Stomach (tissue), 8 donors: ENCODE measurements at regions not wholly inside any gene's neighbourhood (a gene's known extent, or its start where the extent isn't known, plus 50 kb on each side); places are given as distances from the start of the nearest gene placed in this dataset.

Experiments used
- DNase-seq, 2 donors: peaks; one replicate each; pipeline versions ENCODE4 v3.0.0 to v3.0.0-alpha.2; 2013 to 2019
- H3K27ac ChIP-seq, 5 donors: fragments of 200-600 bp in 4 of 5; sonication (generic) in 4 of 5; one replicate each; pipeline ENCODE4 v1.5.1; 2013 to 2019; ENCODE audit warnings: mild to moderate bottlenecking in 1 of 5, moderate library complexity in 1 of 5
- H3K27me3 ChIP-seq, 3 donors: fragments of 200-600 bp; sonication (generic); one replicate each; pipeline ENCODE4 v1.5.1; 2017 to 2019; ENCODE audit warnings: mixed run types in 1 of 3
- H3K36me3 ChIP-seq, 4 donors: fragments of 200-600 bp; sonication (generic); 1 replicate in 3 of 4; 2 replicates in 1 of 4; pipeline ENCODE4 v1.5.1; 2016 to 2019
- H3K4me1 ChIP-seq, 4 donors: fragments of 200-600 bp; sonication (generic); one replicate each; pipeline ENCODE4 v1.5.1; 2016 to 2019
- H3K4me3 ChIP-seq, 4 donors: fragments of 200-600 bp; sonication (generic) in 3 of 4; one replicate each; pipeline ENCODE4 v1.5.1; 2016 to 2019; ENCODE audit warnings: mild to moderate bottlenecking in 1 of 4
- H3K9me3 ChIP-seq, 4 donors: fragments of 200-600 bp; sonication (generic); one replicate each; pipeline ENCODE4 v1.5.1; 2016 to 2019
- CTCF ChIP-seq, 7 experiments: fragments of 450-650 bp in 4 of 7; fragments of 200-600 bp in 3 of 7; sonication (generic) in 3 of 7; IDR thresholded peaks; one replicate each; pipeline ENCODE4 v1.5.1; 2016 to 2019; ENCODE audit warnings: antibody characterized with exemption in 7 of 7, control low read depth in 2 of 7, mild to moderate bottlenecking in 1 of 7
- EP300 ChIP-seq: sonication (generic); formaldehyde crosslinking; IDR thresholded peaks from one replicate; pipeline ENCODE4 v1.6.1; 2017; ENCODE audit warnings: antibody characterized with exemption
- POLR2A ChIP-seq, 4 donors: fragments of 450-650 bp; IDR thresholded peaks; one replicate each; pipeline ENCODE4 v1.6.1; 2016; ENCODE audit warnings: antibody characterized with exemption in 4 of 4, control low read depth in 2 of 4, mild to moderate bottlenecking in 1 of 4, moderate library complexity in 1 of 4
- POLR2AphosphoS5 ChIP-seq, 3 donors: sonication (generic); formaldehyde crosslinking; IDR thresholded peaks; one replicate each; pipeline ENCODE4 v1.6.1; 2016; ENCODE audit warnings: antibody characterized with exemption in 3 of 3
- WGBS, 5 donors: extraction: QIAGEN DNeasy Blood & Tissue Kit in 3 of 5; methylation state at CpG; one replicate each; pipeline versions ENCODE4 v1.1.5 to v1.1.7; 2013 to 2018; 5-methylcytosine and 5-hydroxymethylcytosine counted together
- intact Hi-C: fragments of 100-400 bp; cut with DNase I; formaldehyde crosslinking; loops from one replicate; pipeline ENCODE4 v1.15.1; 2023; ENCODE audit warnings: low total_unique reads
- donor health status: healthy with polysubstance abuse.
- donor health status: Bipolar disorder and iron deficiency.
- donor health status: healthy.

DNA sequence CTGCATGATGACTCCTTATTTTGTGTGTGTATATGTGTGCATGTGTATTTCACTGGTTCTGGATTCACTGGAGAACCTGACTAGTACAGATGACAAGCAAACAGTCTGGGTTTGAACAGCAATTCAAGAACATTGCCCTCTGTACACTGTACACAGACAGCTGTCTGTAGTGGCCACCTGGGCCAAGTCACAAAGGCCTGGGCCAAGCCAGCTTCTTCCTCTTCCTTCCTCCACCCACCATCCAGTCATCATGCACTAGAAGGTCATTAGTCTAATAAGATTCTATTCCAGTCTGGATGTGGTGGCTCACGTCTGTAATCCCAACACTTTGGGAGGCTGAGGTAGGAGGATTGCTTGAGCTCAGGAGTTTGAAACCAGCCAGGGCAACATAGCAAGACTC, 155.9 kb downstream of the ELAVL4 start:
- H3K27me3 ChIP-seq, result peaks cover 0 to 4% (median 0%) of the 10 kb centered on the region in 3 donors
- DNase-seq, result no peak
- TF ChIP-seq CTCF (IDR thresholded peaks at IDR 0.05) (no peak), POLR2A (IDR thresholded peaks at IDR 0.05) (no peak)
- no peaks in the 10 kb centered on the region for H3K36me3 ChIP-seq
- H3K4me1 ChIP-seq, result no peaks in the 10 kb centered on the region
- no peak overlapping the region for H3K4me3 ChIP-seq
- no peaks in the 10 kb centered on the region for H3K9me3 ChIP-seq
- 67 to 89% (median 76%) methylated on average over 1 of the region's 1 CpG for WGBS, 5 donors
- intact Hi-C loops, result no loop called here
- H3K27ac ChIP-seq, result no peak overlapping the region

GRCh38 chr1:50262436-50262835, 153.7 kb downstream of the ELAVL4 start:
- Histone ChIP-seq H3K4me3 (no peak overlapping the region), H3K27ac (no peak overlapping the region), H3K9me3 (no peaks in the 10 kb centered on the region), H3K27me3 (peaks cover 0 to 4% (median 0%) of the 10 kb centered on the region in 3 donors), H3K4me1 (no peaks in the 10 kb centered on the region), H3K36me3 (no peaks in the 10 kb centered on the region)
- intact Hi-C loops, result no loop called here
- 52 to 87% (median 71%) methylated on average over 1 of the region's 1 CpG for WGBS, 5 donors
- no peak for DNase-seq
- no peak for TF ChIP-seq CTCF (IDR thresholded peaks at IDR 0.05)
- no peak for TF ChIP-seq POLR2A (IDR thresholded peaks at IDR 0.05)
- no peak for TF ChIP-seq POLR2AphosphoS5 (IDR thresholded peaks at IDR 0.05)
- TF ChIP-seq EP300, result no peak

- DNase-seq, result no peak
- Histone ChIP-seq H3K4me1 (no peaks in the 10 kb centered on the region), H3K36me3 (no peaks in the 10 kb centered on the region), H3K9me3 (no peaks in the 10 kb centered on the region), H3K4me3 (no peak overlapping the region), H3K27ac (no peak overlapping the region), H3K27me3 (peaks cover 0 to 4% (median 0%) of the 10 kb centered on the region in 3 donors)
- intact Hi-C loops, result no loop called here
- no peak for TF ChIP-seq CTCF (IDR thresholded peaks at IDR 0.05)
- no peak for TF ChIP-seq EP300
- no peak for TF ChIP-seq POLR2AphosphoS5 (IDR thresholded peaks at IDR 0.05)
- TF ChIP-seq POLR2A (IDR thresholded peaks at IDR 0.05), result no peak
- 82 to 94% (median 90%) methylated on average over 7 of the region's 7 CpGs for WGBS, 5 donors
Observed at GRCh38 chr1:50261951-50262350, 153.2 kb downstream of the ELAVL4 start.

DNA sequence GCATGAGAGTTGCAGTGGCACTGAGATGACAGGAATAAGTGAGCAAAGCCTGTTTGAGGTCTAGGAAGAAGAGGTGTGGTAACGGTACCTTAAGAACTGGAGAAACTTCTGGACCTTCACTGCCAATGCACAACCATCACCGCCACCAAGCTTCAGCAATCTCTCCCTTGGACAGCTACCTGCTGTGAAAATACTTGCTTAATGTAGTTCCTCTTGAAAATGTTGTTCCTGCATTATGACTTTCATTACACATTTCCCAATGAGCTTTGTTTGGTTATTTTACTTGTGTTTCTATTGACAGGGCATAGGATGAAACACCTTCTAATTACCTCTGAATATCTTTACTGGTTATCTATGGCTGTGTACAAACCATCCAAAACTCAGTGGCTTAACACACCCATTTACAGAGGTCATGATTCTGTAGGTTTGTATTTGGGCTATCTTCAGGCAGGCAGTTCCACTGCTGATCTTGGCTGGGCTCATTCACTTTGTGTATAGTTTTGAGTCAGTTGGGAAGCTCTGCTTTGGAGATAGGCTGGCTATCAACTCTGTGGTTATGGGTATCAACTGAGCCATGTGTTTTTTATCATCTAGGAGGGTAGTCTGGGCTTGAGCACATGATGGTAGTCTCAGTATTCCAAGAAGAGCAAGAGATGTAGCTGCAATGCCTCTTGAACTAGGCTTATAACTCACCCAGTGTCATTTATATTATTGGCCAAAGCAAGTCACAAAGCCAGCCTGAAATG, 149.4 kb downstream of the ELAVL4 start:
- peaks cover 0 to 14% (median 0%) of the 10 kb centered on the region in 3 donors for H3K27me3 ChIP-seq
- no peaks in the 10 kb centered on the region for H3K4me1 ChIP-seq
- no peak for TF ChIP-seq POLR2AphosphoS5 (IDR thresholded peaks at IDR 0.05)
- TF ChIP-seq EP300, result no peak
- no peak for TF ChIP-seq POLR2A (IDR thresholded peaks at IDR 0.05)
- no peak for TF ChIP-seq CTCF (IDR thresholded peaks at IDR 0.05)
- WGBS, 5 donors, result 77 to 88% (median 81%) methylated on average over 2 of the region's 2 CpGs
- no peak overlapping the region for H3K4me3 ChIP-seq
- H3K9me3 ChIP-seq, result no peaks in the 10 kb centered on the region
- intact Hi-C loops, result no loop called here
- DNase-seq, result no peak
- H3K36me3 ChIP-seq, result no peaks in the 10 kb centered on the region
- no peak overlapping the region for H3K27ac ChIP-seq
